Endodermal cell (in vitro differentiated cells): ENCODE measurements at regions not wholly inside any gene's neighbourhood (a gene's known extent, or its start where the extent isn't known, plus 50 kb on each side); places are given as distances from the start of the nearest gene placed in this dataset.
A peak's percentile ranks its signal among the peaks of the same experiment; 100 is the strongest.

Experiments used
- DNase-seq: peaks from one replicate; pipeline ENCODE4 v3.0.0-alpha.2; 2017
- H3K27ac ChIP-seq: 2 replicates; pipeline ENCODE4 v1.5.1; 2013; ENCODE audit warnings: mild to moderate bottlenecking, low read depth, low read length, moderate library complexity
- H3K27me3 ChIP-seq: 2 replicates; pipeline ENCODE4 v1.6.1; 2013; ENCODE audit warnings: mild to moderate bottlenecking, low read length, moderate library complexity; ENCODE audit not compliant: insufficient read depth, control insufficient read depth, poor library complexity, severe bottlenecking
- H3K36me3 ChIP-seq: 2 replicates; pipeline ENCODE4 v1.7.0; 2013; ENCODE audit warnings: mild to moderate bottlenecking, low read length, moderate library complexity; ENCODE audit not compliant: control insufficient read depth, insufficient read depth
- H3K4me1 ChIP-seq: one replicate; pipeline ENCODE4 v1.7.0; 2013; ENCODE audit warnings: low read length; ENCODE audit not compliant: control insufficient read depth, insufficient read depth
- H3K4me3 ChIP-seq: 2 replicates; pipeline ENCODE4 v1.5.1; 2013; ENCODE audit warnings: mild to moderate bottlenecking, low read length, moderate library complexity
- H3K9ac ChIP-seq: 2 replicates; pipeline ENCODE4 v1.6.1; 2013; ENCODE audit warnings: mild to moderate bottlenecking, low read length, moderate library complexity; ENCODE audit not compliant: poor library complexity, severe bottlenecking; ENCODE audit errors: extremely low read depth
- H3K9me3 ChIP-seq: 2 replicates; pipeline ENCODE4 v1.6.1; 2013; ENCODE audit warnings: mild to moderate bottlenecking, low read length, moderate library complexity; ENCODE audit not compliant: control insufficient read depth
- H3K27ac Mint-ChIP-seq: 2 replicates; pipeline ENCODE4 v1.8.0; 2020; ENCODE audit warnings: mixed read lengths
- H3K27me3 Mint-ChIP-seq: 2 replicates; pipeline ENCODE4 v1.8.0; 2021; ENCODE audit warnings: mild to moderate bottlenecking, mixed read lengths; ENCODE audit not compliant: insufficient read depth
- H3K36me3 Mint-ChIP-seq: 2 replicates; pipeline ENCODE4 v1.8.0; 2020; ENCODE audit warnings: low read depth, mixed read lengths
- H3K4me1 Mint-ChIP-seq: 2 replicates; pipeline ENCODE4 v1.8.0; 2020; ENCODE audit warnings: mixed read lengths
- H3K4me3 Mint-ChIP-seq: 2 replicates; pipeline ENCODE4 v1.8.0; 2020; ENCODE audit warnings: mild to moderate bottlenecking, moderate library complexity, mixed read lengths
- H3K9me3 Mint-ChIP-seq: 2 replicates; pipeline ENCODE4 v1.8.0; 2020; ENCODE audit warnings: mild to moderate bottlenecking, mixed read lengths
- WGBS, 2 experiments: methylation state at CpG; one replicate each; pipeline versions ENCODE4 v1.1.5 to v1.1.7; 2013; ENCODE audit warnings: missing lambda C conversion rate in 2 of 2, mixed read lengths in 1 of 2; ENCODE audit not compliant: insufficient coverage in 1 of 2, insufficient read length in 1 of 2; 5-methylcytosine and 5-hydroxymethylcytosine counted together
- TF ChIP-seq, protein P1 (sequence below): fragments of 200-600 bp; sonication (generic); conservative IDR thresholded peaks from 2 replicates; pipeline ENCODE4 v1.5.0; 2021; ENCODE audit warnings: antibody characterized with exemption, mild to moderate bottlenecking

DNA sequence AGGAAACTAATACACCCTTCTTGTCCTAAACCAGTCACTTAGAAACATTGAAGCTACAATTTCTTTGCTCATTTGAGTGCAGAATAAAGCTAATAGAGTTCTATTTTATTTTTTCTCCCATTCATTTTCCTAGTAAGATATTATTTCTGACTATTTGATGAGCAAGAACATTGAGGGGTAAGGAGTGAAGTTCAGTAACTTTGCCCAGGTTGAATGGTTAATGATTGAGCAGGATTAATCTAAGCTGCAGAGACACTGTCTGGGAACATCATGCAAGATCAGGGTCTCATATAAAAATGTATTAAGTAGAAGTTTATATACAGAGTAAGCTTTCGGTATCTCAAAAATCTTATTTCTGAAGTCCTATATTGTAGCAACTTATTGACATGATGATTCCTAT lies 102.4 kb upstream of the LIMCH1 start:
- H3K27me3 Mint-ChIP-seq: peaks cover 31% of the 10 kb centered on the region
- H3K4me1 ChIP-seq: peaks cover 11% of the 10 kb centered on the region
- no peak for DNase-seq
- peaks cover 4% of the 10 kb centered on the region for H3K27me3 ChIP-seq
- H3K4me1 Mint-ChIP-seq: peaks cover 34% of the 10 kb centered on the region
- no peak overlapping the region for H3K4me3 Mint-ChIP-seq
- H3K27ac ChIP-seq: no peak overlapping the region
- no peaks in the 10 kb centered on the region for H3K9me3 ChIP-seq
- H3K9ac ChIP-seq: no peak overlapping the region
- H3K36me3 ChIP-seq: no peaks in the 10 kb centered on the region
- no peaks in the 10 kb centered on the region for H3K36me3 Mint-ChIP-seq
- peaks cover 2% of the 10 kb centered on the region for H3K9me3 Mint-ChIP-seq
- TF ChIP-seq, protein P1, sequence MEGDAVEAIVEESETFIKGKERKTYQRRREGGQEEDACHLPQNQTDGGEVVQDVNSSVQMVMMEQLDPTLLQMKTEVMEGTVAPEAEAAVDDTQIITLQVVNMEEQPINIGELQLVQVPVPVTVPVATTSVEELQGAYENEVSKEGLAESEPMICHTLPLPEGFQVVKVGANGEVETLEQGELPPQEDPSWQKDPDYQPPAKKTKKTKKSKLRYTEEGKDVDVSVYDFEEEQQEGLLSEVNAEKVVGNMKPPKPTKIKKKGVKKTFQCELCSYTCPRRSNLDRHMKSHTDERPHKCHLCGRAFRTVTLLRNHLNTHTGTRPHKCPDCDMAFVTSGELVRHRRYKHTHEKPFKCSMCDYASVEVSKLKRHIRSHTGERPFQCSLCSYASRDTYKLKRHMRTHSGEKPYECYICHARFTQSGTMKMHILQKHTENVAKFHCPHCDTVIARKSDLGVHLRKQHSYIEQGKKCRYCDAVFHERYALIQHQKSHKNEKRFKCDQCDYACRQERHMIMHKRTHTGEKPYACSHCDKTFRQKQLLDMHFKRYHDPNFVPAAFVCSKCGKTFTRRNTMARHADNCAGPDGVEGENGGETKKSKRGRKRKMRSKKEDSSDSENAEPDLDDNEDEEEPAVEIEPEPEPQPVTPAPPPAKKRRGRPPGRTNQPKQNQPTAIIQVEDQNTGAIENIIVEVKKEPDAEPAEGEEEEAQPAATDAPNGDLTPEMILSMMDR: no peak
- H3K27ac Mint-ChIP-seq: no peak overlapping the region
- H3K4me3 ChIP-seq: no peak overlapping the region
- 100% methylated on average over 1 of the region's 1 CpG for WGBS, 2 experiments

DNA sequence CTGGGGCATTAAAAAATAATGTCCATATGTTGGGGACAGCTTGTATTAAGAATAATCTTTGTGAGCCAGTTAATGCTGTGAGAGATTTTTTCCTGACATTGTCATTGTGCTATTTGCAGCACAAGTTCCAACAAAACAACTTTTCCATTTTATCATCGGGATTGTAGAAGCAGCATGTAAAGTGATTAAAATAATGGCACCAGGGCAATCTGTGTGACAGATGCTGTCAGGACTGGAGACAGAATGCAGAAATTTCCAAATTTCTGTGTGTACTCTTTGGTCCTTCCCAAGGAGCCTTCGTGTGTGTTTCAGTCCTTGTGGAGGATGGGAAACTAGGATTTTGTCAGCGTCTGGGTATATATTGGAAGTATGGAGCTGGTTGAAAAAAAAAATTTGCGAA lies 101.5 kb upstream of the LIMCH1 start:
- WGBS, 2 experiments: 83 to 100% methylated on average over 3 to 4 of the region's 4 CpGs
- Histone ChIP-seq H3K27me3 (no peaks in the 10 kb centered on the region), H3K27ac (peak overlapping the region; percentile 90), H3K9ac (no peak overlapping the region), H3K4me1 (peaks cover 11% of the 10 kb centered on the region), H3K36me3 (no peaks in the 10 kb centered on the region), H3K9me3 (no peaks in the 10 kb centered on the region), H3K4me3 (no peak overlapping the region)
- no peak overlapping the region for H3K4me3 Mint-ChIP-seq
- peaks cover 32% of the 10 kb centered on the region for H3K4me1 Mint-ChIP-seq
- no peak for DNase-seq
- TF ChIP-seq, protein P1: no peak
- peaks cover 21% of the 10 kb centered on the region for H3K27me3 Mint-ChIP-seq
- H3K9me3 Mint-ChIP-seq: peaks cover 2% of the 10 kb centered on the region
- no peaks in the 10 kb centered on the region for H3K36me3 Mint-ChIP-seq
- no peak overlapping the region for H3K27ac Mint-ChIP-seq

DNA sequence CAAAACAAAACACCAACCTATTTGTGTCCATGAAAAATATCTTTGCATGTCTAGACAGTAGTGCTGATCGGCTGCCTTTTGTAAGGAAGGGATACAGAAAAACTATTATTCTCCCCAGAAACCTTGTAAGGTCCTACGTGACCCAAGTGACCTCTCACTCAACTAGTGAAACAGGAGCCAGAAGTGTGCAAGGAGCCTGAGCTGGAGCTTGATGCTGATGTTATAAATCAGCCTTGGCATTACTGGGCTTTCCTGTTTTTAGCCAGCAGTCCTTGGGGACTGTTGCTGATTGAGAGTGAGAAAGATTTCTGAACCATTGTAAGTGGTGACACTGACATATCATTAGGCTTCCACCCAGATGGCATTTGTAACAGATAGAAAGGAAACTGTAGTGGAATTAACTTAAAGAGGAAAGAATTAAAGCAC lies 100.8 kb upstream of the LIMCH1 start:
- no peak for DNase-seq
- no peak overlapping the region for H3K9ac ChIP-seq
- TF ChIP-seq, protein P1: no peak
- H3K9me3 ChIP-seq: no peaks in the 10 kb centered on the region
- 74 to 97% methylated on average over 2 of the region's 2 CpGs for whole genome bisulfite sequencing, 2 experiments
- Mint-ChIP-seq H3K27me3 (peaks cover 15% of the 10 kb centered on the region), H3K36me3 (no peaks in the 10 kb centered on the region), H3K4me3 (no peak overlapping the region), H3K4me1 (peaks cover 26% of the 10 kb centered on the region), H3K9me3 (peaks cover 2% of the 10 kb centered on the region), H3K27ac (no peak overlapping the region)
- no peak overlapping the region for H3K4me3 ChIP-seq
- no peaks in the 10 kb centered on the region for H3K27me3 ChIP-seq
- peak overlapping the region; percentile 90 for H3K27ac ChIP-seq
- H3K4me1 ChIP-seq: peaks cover 11% of the 10 kb centered on the region
- no peaks in the 10 kb centered on the region for H3K36me3 ChIP-seq
